ENCODE measurements at regions not wholly inside any gene's neighbourhood (a gene's known extent, or its start where the extent isn't known, plus 50 kb on each side); places are given as distances from the start of the nearest gene placed in this dataset.

DNA sequence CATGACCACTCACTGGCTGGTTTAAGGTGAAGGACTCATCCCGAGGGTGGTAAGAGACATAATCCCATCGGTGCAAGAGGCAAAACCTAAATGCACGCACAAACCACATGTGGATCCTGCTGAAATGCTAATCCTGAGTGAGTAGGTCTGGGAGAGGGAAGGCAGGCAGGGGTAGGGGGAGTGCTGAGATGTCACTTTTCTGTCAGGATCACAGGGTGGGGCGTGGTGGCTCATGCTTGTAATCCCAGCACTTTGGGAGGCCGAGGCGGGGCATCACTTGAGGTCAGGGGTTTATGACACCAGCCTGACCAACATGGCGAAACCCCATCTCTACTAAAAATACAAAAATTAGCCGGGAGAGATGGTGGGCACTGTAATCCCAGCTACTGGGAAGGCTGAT lies 97.7 kb upstream of the SRSF6 start:
- Histone ChIP-seq H3K9ac (ENCODE audit: low read length) (no peak overlapping the region), H2BK5ac (ENCODE audit: low read depth, low read length, poor library complexity, severe bottlenecking) (no peak overlapping the region), H2BK120ac (ENCODE audit: low read depth, low read length) (no peak overlapping the region), H3K18ac (ENCODE audit: low read depth in 1 of 2, low read length in 2 of 2) (no peak overlapping the region), H3K9me3 (ENCODE audit: control insufficient read depth, low read length) (peaks cover 6% of the 10 kb centered on the region), H3K4me3 (ENCODE audit: insufficient read depth in 1 of 2, low read depth in 1 of 2, low read length in 2 of 2) (no peak overlapping the region), H3K27me3 (ENCODE audit: control insufficient read depth in 1 of 2, insufficient read depth in 1 of 2, low read length in 2 of 2) (peaks cover 0 to 4% of the 10 kb centered on the region in 2 experiments), H3K36me3 (ENCODE audit: control insufficient read depth in 1 of 2, insufficient read depth in 2 of 2, low read depth in 1 of 2, low read length in 2 of 2) (no peaks in the 10 kb centered on the region), H3K27ac (ENCODE audit: low read length, poor library complexity, severe bottlenecking) (no peak overlapping the region), H4K8ac (ENCODE audit: low read length) (no peak overlapping the region), H3K4ac (ENCODE audit: low read depth in 1 of 2, low read length in 2 of 2) (no peak overlapping the region), H2AK5ac (ENCODE audit: low read length, severe bottlenecking) (no peak overlapping the region), H3K14ac (ENCODE audit: low read length in 2 of 2) (no peak overlapping the region), H2BK12ac (ENCODE audit: low read length in 2 of 2) (no peak overlapping the region), H4K91ac (ENCODE audit: low read length) (no peak overlapping the region), H3K23ac (ENCODE audit: low read length in 2 of 2) (no peak overlapping the region), H3K4me1 (ENCODE audit: control insufficient read depth, insufficient read depth, low read depth, low read length) (no peaks in the 10 kb centered on the region), H3K4me2 (ENCODE audit: low read length, poor library complexity, severe bottlenecking) (no peak overlapping the region), H3K79me1 (replicated peaks; ENCODE audit: low read length, poor library complexity, severe bottlenecking) (no peaks in the 10 kb centered on the region), H2BK15ac (ENCODE audit: low read depth, poor library complexity, severe bottlenecking) (no peak overlapping the region), H2AFZ (ENCODE audit: low read depth, low read length) (no peak overlapping the region)
- 88% methylated on average over 4 of the region's 8 CpGs for WGBS
- DNase-seq: no peak

DNA sequence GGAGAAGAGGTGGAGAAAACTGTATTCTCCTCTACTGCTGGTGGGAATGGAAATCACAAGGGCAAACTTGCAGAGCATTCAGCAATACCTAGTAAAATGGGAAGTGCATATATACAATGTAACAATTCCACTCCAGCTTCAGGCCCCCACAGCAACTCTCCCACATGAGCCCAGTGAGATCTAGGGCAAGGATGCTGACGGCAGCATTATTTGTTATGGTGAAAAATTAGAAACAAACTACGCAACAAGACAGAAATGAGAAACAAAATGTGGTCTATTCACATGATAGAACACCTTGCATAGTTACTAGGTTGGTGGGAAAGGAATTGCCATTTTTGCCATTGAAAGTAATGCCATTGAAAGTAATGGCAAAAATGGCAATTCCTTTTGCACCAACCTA lies 98.9 kb upstream of the SRSF6 start:
- H2BK120ac ChIP-seq (ENCODE audit: low read depth, low read length): no peak overlapping the region
- H3K14ac ChIP-seq (ENCODE audit: low read length in 2 of 2): no peak overlapping the region
- no peak overlapping the region for H2BK15ac ChIP-seq (ENCODE audit: low read depth, poor library complexity, severe bottlenecking)
- no peak overlapping the region for H3K23ac ChIP-seq (ENCODE audit: low read length in 2 of 2)
- no peak overlapping the region for H2AK5ac ChIP-seq (ENCODE audit: low read length, severe bottlenecking)
- H4K8ac ChIP-seq (ENCODE audit: low read length): no peak overlapping the region
- no peaks in the 10 kb centered on the region for H3K4me1 ChIP-seq (ENCODE audit: control insufficient read depth, insufficient read depth, low read depth, low read length)
- no peak overlapping the region for H3K4me2 ChIP-seq (ENCODE audit: low read length, poor library complexity, severe bottlenecking)
- H3K4ac ChIP-seq (ENCODE audit: low read depth in 1 of 2, low read length in 2 of 2): no peak overlapping the region
- H2AFZ ChIP-seq (ENCODE audit: low read depth, low read length): no peak overlapping the region
- no peak overlapping the region for H3K4me3 ChIP-seq (ENCODE audit: insufficient read depth in 1 of 2, low read depth in 1 of 2, low read length in 2 of 2)
- H3K36me3 ChIP-seq (ENCODE audit: control insufficient read depth in 1 of 2, insufficient read depth in 2 of 2, low read depth in 1 of 2, low read length in 2 of 2): no peaks in the 10 kb centered on the region
- WGBS: 86% methylated on average over 2 of the region's 2 CpGs
- H4K91ac ChIP-seq (ENCODE audit: low read length): no peak overlapping the region
- peaks cover 6% of the 10 kb centered on the region for H3K9me3 ChIP-seq (ENCODE audit: control insufficient read depth, low read length)
- peaks cover 0 to 4% of the 10 kb centered on the region in 2 experiments for H3K27me3 ChIP-seq (ENCODE audit: control insufficient read depth in 1 of 2, insufficient read depth in 1 of 2, low read length in 2 of 2)
- H2BK12ac ChIP-seq (ENCODE audit: low read length in 2 of 2): no peak overlapping the region
- no peak overlapping the region for H3K27ac ChIP-seq (ENCODE audit: low read length, poor library complexity, severe bottlenecking)
- H2BK5ac ChIP-seq (ENCODE audit: low read depth, low read length, poor library complexity, severe bottlenecking): no peak overlapping the region
- no peak overlapping the region for H3K9ac ChIP-seq (ENCODE audit: low read length)
- H3K18ac ChIP-seq (ENCODE audit: low read depth in 1 of 2, low read length in 2 of 2): no peak overlapping the region
- DNase-seq: no peak
- H3K79me1 ChIP-seq (replicated peaks; ENCODE audit: low read length, poor library complexity, severe bottlenecking): no peaks in the 10 kb centered on the region

DNA sequence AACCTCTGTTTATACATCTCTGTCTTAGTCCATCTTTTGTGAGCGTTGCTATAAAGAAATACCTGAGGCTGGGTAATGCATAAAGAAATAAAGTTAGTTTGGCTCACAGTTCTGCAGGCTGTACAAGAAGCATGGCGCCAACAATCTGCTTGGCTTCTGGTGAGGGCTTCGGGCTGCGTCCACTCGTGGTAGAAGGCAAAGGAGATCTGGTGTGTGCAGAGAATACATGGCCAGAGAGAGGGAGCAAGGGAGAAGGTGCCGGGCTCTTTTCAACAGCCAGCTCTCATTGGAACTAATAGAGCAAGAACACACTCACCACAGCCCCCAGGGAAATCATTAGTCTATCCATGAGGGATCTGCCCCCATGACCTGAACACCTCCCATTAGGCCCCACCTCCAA lies 100.3 kb upstream of the SRSF6 start:
- no peak overlapping the region for H2BK12ac ChIP-seq (ENCODE audit: low read length in 2 of 2)
- H2BK5ac ChIP-seq (ENCODE audit: low read depth, low read length, poor library complexity, severe bottlenecking): no peak overlapping the region

GRCh38 chr20:43355610-43356009 lies 102.1 kb upstream of the SRSF6 start:
- H3K4me2 ChIP-seq (ENCODE audit: low read length, poor library complexity, severe bottlenecking): no peak overlapping the region
- no peak overlapping the region for H3K4me3 ChIP-seq (ENCODE audit: insufficient read depth in 1 of 2, low read depth in 1 of 2, low read length in 2 of 2)
- H3K9ac ChIP-seq (ENCODE audit: low read length): no peak overlapping the region
- WGBS: 40% methylated on average over 2 of the region's 2 CpGs
- no peak overlapping the region for H2BK120ac ChIP-seq (ENCODE audit: low read depth, low read length)
- H2AK5ac ChIP-seq (ENCODE audit: low read length, severe bottlenecking): no peak overlapping the region
- H2BK5ac ChIP-seq (ENCODE audit: low read depth, low read length, poor library complexity, severe bottlenecking): no peak overlapping the region
- H3K23ac ChIP-seq (ENCODE audit: low read length in 2 of 2): no peak overlapping the region
- H3K14ac ChIP-seq (ENCODE audit: low read length in 2 of 2): no peak overlapping the region
- peaks cover 0 to 4% of the 10 kb centered on the region in 2 experiments for H3K27me3 ChIP-seq (ENCODE audit: control insufficient read depth in 1 of 2, insufficient read depth in 1 of 2, low read length in 2 of 2)
- H3K79me1 ChIP-seq (replicated peaks; ENCODE audit: low read length, poor library complexity, severe bottlenecking): no peaks in the 10 kb centered on the region
- no peaks in the 10 kb centered on the region for H3K36me3 ChIP-seq (ENCODE audit: control insufficient read depth in 1 of 2, insufficient read depth in 2 of 2, low read depth in 1 of 2, low read length in 2 of 2)
- no peak overlapping the region for H4K8ac ChIP-seq (ENCODE audit: low read length)
- H2AFZ ChIP-seq (ENCODE audit: low read depth, low read length): no peak overlapping the region
- no peak overlapping the region for H3K4ac ChIP-seq (ENCODE audit: low read depth in 1 of 2, low read length in 2 of 2)
- no peak overlapping the region for H4K91ac ChIP-seq (ENCODE audit: low read length)
- no peak for DNase-seq
- H2BK15ac ChIP-seq (ENCODE audit: low read depth, poor library complexity, severe bottlenecking): no peak overlapping the region
- no peak overlapping the region for H3K18ac ChIP-seq (ENCODE audit: low read depth in 1 of 2, low read length in 2 of 2)
- no peak overlapping the region for H3K27ac ChIP-seq (ENCODE audit: low read length, poor library complexity, severe bottlenecking)
- peaks cover 6% of the 10 kb centered on the region for H3K9me3 ChIP-seq (ENCODE audit: control insufficient read depth, low read length)
- H2BK12ac ChIP-seq (ENCODE audit: low read length in 2 of 2): no peak overlapping the region
- no peaks in the 10 kb centered on the region for H3K4me1 ChIP-seq (ENCODE audit: control insufficient read depth, insufficient read depth, low read depth, low read length)

More for the DNA sequence above, 100.3 kb upstream of the SRSF6 start:
- Histone ChIP-seq H3K4me3 (ENCODE audit: insufficient read depth in 1 of 2, low read depth in 1 of 2, low read length in 2 of 2) (no peak overlapping the region), H3K9me3 (ENCODE audit: control insufficient read depth, low read length) (peaks cover 6% of the 10 kb centered on the region), H2BK15ac (ENCODE audit: low read depth, poor library complexity, severe bottlenecking) (no peak overlapping the region), H4K91ac (ENCODE audit: low read length) (no peak overlapping the region), H3K79me1 (replicated peaks; ENCODE audit: low read length, poor library complexity, severe bottlenecking) (no peaks in the 10 kb centered on the region), H3K27ac (ENCODE audit: low read length, poor library complexity, severe bottlenecking) (no peak overlapping the region), H3K23ac (ENCODE audit: low read length in 2 of 2) (no peak overlapping the region), H3K27me3 (ENCODE audit: control insufficient read depth in 1 of 2, insufficient read depth in 1 of 2, low read length in 2 of 2) (peaks cover 0 to 4% of the 10 kb centered on the region in 2 experiments), H2BK120ac (ENCODE audit: low read depth, low read length) (no peak overlapping the region), H2AK5ac (ENCODE audit: low read length, severe bottlenecking) (no peak overlapping the region), H2AFZ (ENCODE audit: low read depth, low read length) (no peak overlapping the region), H3K4me1 (ENCODE audit: control insufficient read depth, insufficient read depth, low read depth, low read length) (no peaks in the 10 kb centered on the region), H3K4ac (ENCODE audit: low read depth in 1 of 2, low read length in 2 of 2) (no peak overlapping the region), H3K36me3 (ENCODE audit: control insufficient read depth in 1 of 2, insufficient read depth in 2 of 2, low read depth in 1 of 2, low read length in 2 of 2) (no peaks in the 10 kb centered on the region), H3K4me2 (ENCODE audit: low read length, poor library complexity, severe bottlenecking) (no peak overlapping the region), H3K18ac (ENCODE audit: low read depth in 1 of 2, low read length in 2 of 2) (no peak overlapping the region), H4K8ac (ENCODE audit: low read length) (no peak overlapping the region), H3K14ac (ENCODE audit: low read length in 2 of 2) (no peak overlapping the region), H3K9ac (ENCODE audit: low read length) (no peak overlapping the region)
- WGBS: 73% methylated on average over 6 of the region's 6 CpGs
- DNase-seq: no peak
